Activated CD4-positive, alpha-beta memory T cell treated with anti-CD3 and anti-CD28 coated beads for 36 hours (primary cell): ENCODE measurements at regions not wholly inside any gene's neighbourhood (a gene's known extent, or its start where the extent isn't known, plus 50 kb on each side); places are given as distances from the start of the nearest gene placed in this dataset.

Experiments used
- CTCF ChIA-PET: fragments of 350-600 bp; sonication (Branson Sonifier 250); formaldehyde crosslinking; loops from one replicate; lab custom pipeline; 2021; ENCODE audit warnings: antibody characterized with exemption, inconsistent platforms; lab: Charles Lee
- POLR2A ChIA-PET: fragments of 350-600 bp; sonication (Branson Sonifier 250); formaldehyde crosslinking; loops from one replicate; lab custom pipeline; 2021; ENCODE audit warnings: antibody characterized with exemption; lab: Charles Lee
- DNase-seq: peaks from one replicate; pipeline ENCODE4 v3.0.0-alpha.2; 2020
- H3K27ac Mint-ChIP-seq: one replicate; pipeline ENCODE4 v1.8.0; 2021; ENCODE audit warnings: mixed read lengths
- H3K27me3 Mint-ChIP-seq: one replicate; pipeline ENCODE4 v1.8.0; 2021; ENCODE audit warnings: mixed read lengths
- H3K36me3 Mint-ChIP-seq: one replicate; pipeline ENCODE4 v1.8.0; 2021; ENCODE audit warnings: mixed read lengths
- H3K4me1 Mint-ChIP-seq: one replicate; pipeline ENCODE4 v1.8.0; 2021; ENCODE audit warnings: low read depth, mixed read lengths
- H3K4me3 Mint-ChIP-seq: one replicate; pipeline ENCODE4 v1.8.0; 2021; ENCODE audit warnings: mild to moderate bottlenecking, mixed read lengths
- H3K9me3 Mint-ChIP-seq: one replicate; pipeline ENCODE4 v1.8.0; 2021; ENCODE audit warnings: mixed read lengths
- intact Hi-C: fragments of 100-400 bp; cut with micrococcal nuclease; formaldehyde crosslinking; loops from one replicate; pipeline ENCODE4 v1.15.1; 2023

DNA sequence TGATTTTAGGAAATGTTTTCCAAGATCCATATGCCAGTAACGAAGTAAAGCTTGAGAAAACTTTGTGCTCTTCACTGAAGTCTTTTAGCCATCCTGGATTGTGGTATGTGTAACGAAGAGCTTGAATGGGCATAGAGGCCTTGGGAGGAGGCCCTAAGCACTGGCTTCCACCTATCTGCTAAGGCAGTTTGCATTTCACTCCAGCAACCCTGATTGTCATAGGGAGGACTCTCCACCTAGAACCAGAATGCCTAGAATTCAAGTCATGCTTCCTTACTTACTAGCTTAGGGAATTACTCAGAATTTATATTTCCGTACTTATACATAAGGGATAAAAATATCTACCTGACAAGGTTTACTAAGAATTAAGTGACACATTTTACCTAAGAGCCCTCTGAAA, 451.5 kb downstream of the FBXO15 start:
- CTCF ChIA-PET, result no interaction called here
- intact Hi-C loops, result no loop called here
- DNase-seq, result no peak
- H3K27me3 Mint-ChIP-seq, result no peaks in the 10 kb centered on the region
- no peaks in the 10 kb centered on the region for H3K9me3 Mint-ChIP-seq
- no peak overlapping the region for H3K4me3 Mint-ChIP-seq
- H3K36me3 Mint-ChIP-seq, result no peaks in the 10 kb centered on the region
- no peak overlapping the region for H3K27ac Mint-ChIP-seq
- no peaks in the 10 kb centered on the region for H3K4me1 Mint-ChIP-seq
- POLR2A ChIA-PET, result no interaction called here

DNA sequence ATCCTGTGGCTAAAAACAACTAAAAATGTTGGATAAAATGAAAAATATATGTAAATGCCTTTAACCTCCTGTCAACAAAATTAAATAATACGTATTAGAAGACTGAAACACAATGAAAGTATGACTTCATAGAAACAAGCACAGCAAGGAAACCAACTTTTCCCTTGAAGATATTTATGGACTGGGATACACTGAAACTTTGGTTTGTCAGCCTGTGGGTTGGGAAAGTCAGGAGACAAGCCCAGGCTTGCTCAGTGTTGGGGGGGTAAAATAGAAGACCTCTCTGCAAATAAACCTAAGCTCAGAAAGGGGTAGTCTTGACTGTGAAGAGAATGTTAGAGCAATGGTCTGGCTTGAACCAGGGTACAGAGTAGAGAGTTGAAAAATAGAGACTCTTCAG, 454.5 kb downstream of the FBXO15 start:
- DNase-seq, result no peak
- no peak overlapping the region for H3K4me3 Mint-ChIP-seq
- H3K27me3 Mint-ChIP-seq, result no peaks in the 10 kb centered on the region
- CTCF ChIA-PET, result no interaction called here
- no peaks in the 10 kb centered on the region for H3K4me1 Mint-ChIP-seq
- H3K27ac Mint-ChIP-seq, result no peak overlapping the region
- no peaks in the 10 kb centered on the region for H3K36me3 Mint-ChIP-seq
- peaks cover 4% of the 10 kb centered on the region for H3K9me3 Mint-ChIP-seq
- POLR2A ChIA-PET, result no interaction called here
- intact Hi-C loops, result no loop called here

DNA sequence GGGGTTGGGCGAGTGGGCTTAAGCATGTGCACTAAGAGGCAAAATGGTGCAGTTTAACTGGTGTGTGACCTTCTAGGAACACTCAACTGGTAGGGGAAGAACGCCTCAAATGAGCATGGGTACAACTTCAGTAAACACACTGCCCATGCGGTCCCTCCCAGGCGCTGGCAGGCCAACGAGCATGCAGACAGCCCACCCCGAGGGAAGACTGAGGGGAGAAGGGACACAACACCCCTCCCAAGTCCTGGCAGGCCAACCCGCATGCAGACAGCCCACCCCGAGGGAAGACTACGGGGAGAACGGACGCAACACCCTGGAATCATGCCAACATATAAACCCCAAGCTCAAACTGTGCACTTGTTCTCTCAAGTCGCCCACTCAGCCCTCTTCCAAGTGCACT, 456.0 kb downstream of the FBXO15 start:
- POLR2A ChIA-PET, result no interaction called here
- no peak for DNase-seq
- CTCF ChIA-PET, result no interaction called here
- intact Hi-C loops, result no loop called here
- Mint-ChIP-seq H3K27me3 (no peaks in the 10 kb centered on the region), H3K4me3 (no peak overlapping the region), H3K4me1 (no peaks in the 10 kb centered on the region), H3K36me3 (no peaks in the 10 kb centered on the region), H3K9me3 (peaks cover 4% of the 10 kb centered on the region), H3K27ac (no peak overlapping the region)

DNA sequence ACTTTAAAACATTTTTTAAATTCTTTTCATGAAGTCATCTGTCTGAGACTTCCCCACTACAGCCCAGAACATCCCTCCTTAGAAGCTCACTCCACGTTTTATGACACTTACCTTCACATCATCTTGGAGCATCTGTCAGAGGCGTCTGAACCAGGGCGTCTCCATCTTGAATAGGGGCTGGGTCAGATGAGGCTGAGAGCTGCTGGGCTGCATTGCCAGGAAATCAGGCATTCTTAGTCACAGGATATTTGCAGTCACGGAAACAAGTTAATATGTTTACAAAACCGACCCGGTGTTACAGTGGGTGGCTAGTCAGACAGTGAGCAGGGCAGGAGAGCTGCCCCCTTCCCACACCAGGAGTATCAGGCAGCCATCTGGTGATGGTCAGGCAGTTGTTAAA, 456.5 kb downstream of the FBXO15 start:
- Mint-ChIP-seq H3K36me3 (no peaks in the 10 kb centered on the region), H3K4me1 (no peaks in the 10 kb centered on the region), H3K4me3 (no peak overlapping the region), H3K27ac (no peak overlapping the region), H3K9me3 (peaks cover 4% of the 10 kb centered on the region), H3K27me3 (no peaks in the 10 kb centered on the region)
- intact Hi-C loops, result no loop called here
- ChIA-PET CTCF (no interaction called here), POLR2A (no interaction called here)
- no peak for DNase-seq

DNA sequence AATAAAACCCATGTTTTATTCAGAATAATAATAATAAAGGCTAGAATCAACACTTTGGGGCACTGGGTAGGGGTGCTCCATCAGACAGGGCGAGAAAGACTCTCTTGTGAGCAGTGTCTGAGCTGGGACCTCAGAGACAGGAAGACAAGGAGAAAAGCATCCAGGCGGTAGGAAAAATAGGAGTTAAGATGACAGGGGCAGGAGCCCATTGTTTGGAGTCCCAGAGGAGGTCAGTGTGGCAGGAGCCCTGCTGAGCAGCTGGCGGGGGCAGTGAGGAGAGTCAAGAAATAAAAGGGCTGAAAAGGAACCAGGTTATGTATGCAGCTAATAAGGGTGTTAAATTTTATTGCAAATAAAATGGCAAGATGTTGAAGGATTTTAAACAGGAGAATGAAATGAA, 457.4 kb downstream of the FBXO15 start:
- no peak overlapping the region for H3K4me3 Mint-ChIP-seq
- intact Hi-C loops, result no loop called here
- H3K36me3 Mint-ChIP-seq, result no peaks in the 10 kb centered on the region
- no peak for DNase-seq
- peaks cover 4% of the 10 kb centered on the region for H3K9me3 Mint-ChIP-seq
- POLR2A ChIA-PET, result no interaction called here
- no peak overlapping the region for H3K27ac Mint-ChIP-seq
- no peaks in the 10 kb centered on the region for H3K4me1 Mint-ChIP-seq
- CTCF ChIA-PET, result no interaction called here
- no peaks in the 10 kb centered on the region for H3K27me3 Mint-ChIP-seq

DNA sequence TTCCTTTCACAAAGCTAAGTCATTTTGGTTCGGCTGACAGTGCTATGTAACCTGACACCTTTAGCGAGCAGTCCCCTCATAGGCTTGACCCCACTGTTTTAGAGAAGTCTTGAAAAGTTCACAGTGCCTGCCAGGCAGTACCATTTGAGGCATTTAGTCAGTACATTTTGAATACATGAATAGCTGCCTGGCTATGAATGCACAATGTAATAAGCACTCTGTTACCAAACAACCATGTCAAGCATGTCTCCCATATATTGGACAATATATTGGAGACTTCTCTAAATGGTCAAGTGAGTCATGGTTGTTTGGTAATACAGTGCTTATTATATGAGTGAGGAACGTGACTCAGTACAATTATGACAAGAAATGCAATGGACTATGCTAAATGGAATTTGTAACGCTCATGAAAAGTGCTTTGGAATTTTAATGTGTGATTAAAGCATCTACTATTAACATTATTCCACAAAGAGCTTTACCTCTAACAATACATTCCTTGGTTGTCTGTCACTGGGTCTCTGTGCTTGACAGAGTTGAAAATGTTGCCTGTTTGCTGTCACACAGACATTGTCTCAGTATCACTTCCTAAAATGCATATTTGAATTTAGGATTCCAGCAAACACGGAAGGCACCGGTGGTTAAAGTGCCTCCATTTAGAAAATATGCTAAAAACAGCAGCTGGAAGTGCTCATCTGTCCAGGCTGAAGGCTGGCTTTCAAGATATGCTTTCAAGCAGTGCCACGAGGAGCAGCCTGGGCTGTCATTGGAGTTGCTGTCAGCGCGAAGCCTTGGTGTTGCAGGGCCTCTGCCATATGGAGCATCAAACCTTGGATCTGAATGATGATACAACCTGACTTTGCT, 458.6 kb downstream of the FBXO15 start:
- DNase-seq, result no peak
- peaks cover 4% of the 10 kb centered on the region for H3K9me3 Mint-ChIP-seq
- intact Hi-C loops, result no loop called here
- no peak overlapping the region for H3K27ac Mint-ChIP-seq
- no peaks in the 10 kb centered on the region for H3K27me3 Mint-ChIP-seq
- ChIA-PET POLR2A (no interaction called here), CTCF (no interaction called here)
- no peaks in the 10 kb centered on the region for H3K36me3 Mint-ChIP-seq
- no peaks in the 10 kb centered on the region for H3K4me1 Mint-ChIP-seq
- no peak overlapping the region for H3K4me3 Mint-ChIP-seq

DNA sequence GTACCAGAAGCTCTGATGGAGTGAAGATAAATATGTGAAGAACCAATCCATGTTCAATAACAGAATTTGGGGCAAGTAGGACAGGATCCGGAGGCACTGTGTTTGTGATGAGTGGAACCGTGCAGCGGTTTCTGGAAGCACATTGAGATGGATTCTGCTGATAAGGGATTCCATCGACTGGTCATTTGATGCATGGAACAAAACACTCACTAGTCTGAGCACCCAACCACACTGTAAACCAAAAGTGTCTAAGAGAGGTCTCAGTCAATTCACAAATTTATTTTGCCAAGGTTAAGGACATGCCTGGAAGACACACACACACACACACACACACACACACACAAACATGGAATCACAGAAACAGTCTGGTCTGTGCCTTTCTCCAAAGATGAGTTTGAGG, 459.5 kb downstream of the FBXO15 start:
- POLR2A ChIA-PET, result no interaction called here
- CTCF ChIA-PET, result no interaction called here
- no peak overlapping the region for H3K27ac Mint-ChIP-seq

DNA sequence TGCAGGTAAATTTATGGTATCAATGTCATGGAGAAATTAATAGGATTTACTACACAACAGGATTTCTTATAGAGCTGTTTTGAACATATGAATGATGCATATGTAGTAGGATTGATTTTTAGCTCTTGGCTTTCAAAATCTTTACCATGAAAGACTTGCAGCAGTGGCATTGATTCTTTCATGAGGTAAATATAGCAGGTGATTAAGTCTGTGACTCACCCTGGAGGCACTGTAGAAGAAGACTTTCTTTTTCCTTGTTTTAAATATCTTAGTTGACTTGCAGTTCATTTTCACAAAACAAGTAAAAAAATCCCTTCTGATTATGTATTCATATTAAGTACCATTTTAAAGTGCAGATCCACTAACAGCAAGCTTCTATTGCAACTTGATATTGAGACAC, 463.0 kb downstream of the FBXO15 start:
- Mint-ChIP-seq H3K36me3 (no peaks in the 10 kb centered on the region), H3K27ac (no peak overlapping the region), H3K27me3 (no peaks in the 10 kb centered on the region), H3K9me3 (peaks cover 5% of the 10 kb centered on the region), H3K4me3 (no peak overlapping the region), H3K4me1 (no peaks in the 10 kb centered on the region)
- DNase-seq, result no peak
- ChIA-PET POLR2A (no interaction called here), CTCF (no interaction called here)
- intact Hi-C loops, result no loop called here

More for the DNA sequence above, 459.5 kb downstream of the FBXO15 start:
- peaks cover 4% of the 10 kb centered on the region for H3K9me3 Mint-ChIP-seq
- H3K4me1 Mint-ChIP-seq, result no peaks in the 10 kb centered on the region
- H3K36me3 Mint-ChIP-seq, result no peaks in the 10 kb centered on the region
- no peaks in the 10 kb centered on the region for H3K27me3 Mint-ChIP-seq
- intact Hi-C loops, result no loop called here
- H3K4me3 Mint-ChIP-seq, result no peak overlapping the region
- DNase-seq, result no peak

DNA sequence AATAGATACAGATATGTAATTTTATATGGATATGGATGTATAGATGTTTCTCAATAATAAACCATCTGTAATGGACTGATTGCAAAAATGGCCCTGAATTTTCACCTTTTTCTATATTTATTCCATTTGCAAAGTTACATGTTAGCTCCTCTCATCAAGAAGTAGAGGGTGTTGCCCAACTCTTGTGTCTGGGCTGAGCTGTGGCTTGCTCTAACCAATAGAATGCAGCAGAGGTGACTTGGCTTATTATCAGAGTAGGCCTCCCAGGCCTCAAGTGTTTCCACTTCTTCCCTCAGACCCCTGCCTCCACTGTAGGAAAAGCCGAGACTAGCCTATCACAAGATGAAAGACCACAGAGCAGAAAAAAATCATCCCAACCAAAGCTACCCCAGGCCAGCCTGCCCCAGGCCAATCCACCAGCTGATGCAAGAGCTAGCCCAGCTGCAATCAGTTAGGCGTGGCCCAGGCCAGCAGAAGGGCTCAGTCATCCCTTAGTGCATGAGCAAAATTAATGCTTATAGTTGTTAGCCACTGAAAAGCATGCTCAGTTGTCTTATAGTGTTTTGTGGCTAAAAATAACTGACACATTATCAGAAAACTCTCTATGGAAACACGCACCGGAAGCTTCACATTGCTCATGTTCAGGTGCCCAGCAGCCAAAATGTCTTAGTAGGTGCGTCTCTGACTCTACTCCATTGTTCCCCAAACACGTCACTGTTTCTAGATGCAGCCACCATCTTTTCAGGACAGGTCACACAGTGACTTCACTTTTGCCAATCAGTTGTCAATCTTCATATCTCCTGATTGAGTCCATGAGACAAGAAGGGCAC, 464.0 kb downstream of the FBXO15 start:
- CTCF ChIA-PET, result no interaction called here
- intact Hi-C loops, result no loop called here

DNA sequence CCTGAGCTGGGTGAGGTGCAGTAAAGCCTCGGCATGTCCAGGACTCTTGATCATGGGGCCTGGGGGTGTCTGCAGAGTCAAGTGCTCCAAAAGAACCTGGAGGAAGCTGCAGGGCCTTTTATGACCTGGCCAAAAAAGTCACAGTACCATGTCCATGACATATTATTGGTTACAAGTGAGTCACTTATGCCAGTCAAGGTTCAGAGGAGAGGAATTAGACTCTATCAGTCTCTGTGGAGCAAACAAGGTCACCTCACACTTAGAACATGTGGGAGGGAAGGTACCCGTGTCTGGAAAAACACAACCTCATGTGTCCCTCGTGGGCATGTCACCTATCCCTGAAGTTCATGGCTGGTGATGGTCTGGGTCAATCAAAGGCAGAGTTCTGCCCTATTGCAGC, 465.7 kb downstream of the FBXO15 start:
- CTCF ChIA-PET, result no interaction called here
- intact Hi-C loops, result no loop called here
- H3K9me3 Mint-ChIP-seq, result peaks cover 2% of the 10 kb centered on the region
- no peaks in the 10 kb centered on the region for H3K27me3 Mint-ChIP-seq
- DNase-seq, result no peak
- POLR2A ChIA-PET, result no interaction called here
- no peaks in the 10 kb centered on the region for H3K4me1 Mint-ChIP-seq
- H3K36me3 Mint-ChIP-seq, result no peaks in the 10 kb centered on the region
- no peak overlapping the region for H3K4me3 Mint-ChIP-seq
- H3K27ac Mint-ChIP-seq, result no peak overlapping the region

More for the DNA sequence above, 464.0 kb downstream of the FBXO15 start:
- no peak for DNase-seq
- Mint-ChIP-seq H3K4me1 (no peaks in the 10 kb centered on the region), H3K27ac (no peak overlapping the region), H3K9me3 (peaks cover 4% of the 10 kb centered on the region), H3K4me3 (no peak overlapping the region), H3K27me3 (no peaks in the 10 kb centered on the region), H3K36me3 (no peaks in the 10 kb centered on the region)
- POLR2A ChIA-PET, result no interaction called here

DNA sequence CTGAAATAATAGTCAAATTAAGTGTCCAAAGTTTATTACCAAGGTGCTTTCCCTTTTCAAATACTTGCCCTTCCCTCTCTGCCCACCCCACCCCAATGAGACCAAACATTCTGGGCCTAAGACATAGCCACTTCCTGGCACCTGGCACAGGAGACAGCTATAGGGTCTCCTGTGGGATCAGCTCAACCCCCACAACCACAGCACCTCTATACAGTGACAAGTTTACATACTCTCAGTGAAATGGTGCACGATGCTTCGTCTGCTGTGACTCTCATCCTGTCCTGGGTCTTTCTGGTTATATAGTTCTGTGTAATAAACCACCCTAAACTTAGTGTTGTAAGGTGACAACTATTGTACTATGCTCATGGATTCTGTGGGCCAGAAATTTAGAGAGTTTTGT, 466.2 kb downstream of the FBXO15 start:
- Mint-ChIP-seq H3K9me3 (peaks cover 2% of the 10 kb centered on the region), H3K4me1 (no peaks in the 10 kb centered on the region), H3K27ac (no peak overlapping the region), H3K4me3 (no peak overlapping the region), H3K27me3 (no peaks in the 10 kb centered on the region), H3K36me3 (no peaks in the 10 kb centered on the region)
- ChIA-PET CTCF (no interaction called here), POLR2A (no interaction called here)
- intact Hi-C loops, result no loop called here
- no peak for DNase-seq

DNA sequence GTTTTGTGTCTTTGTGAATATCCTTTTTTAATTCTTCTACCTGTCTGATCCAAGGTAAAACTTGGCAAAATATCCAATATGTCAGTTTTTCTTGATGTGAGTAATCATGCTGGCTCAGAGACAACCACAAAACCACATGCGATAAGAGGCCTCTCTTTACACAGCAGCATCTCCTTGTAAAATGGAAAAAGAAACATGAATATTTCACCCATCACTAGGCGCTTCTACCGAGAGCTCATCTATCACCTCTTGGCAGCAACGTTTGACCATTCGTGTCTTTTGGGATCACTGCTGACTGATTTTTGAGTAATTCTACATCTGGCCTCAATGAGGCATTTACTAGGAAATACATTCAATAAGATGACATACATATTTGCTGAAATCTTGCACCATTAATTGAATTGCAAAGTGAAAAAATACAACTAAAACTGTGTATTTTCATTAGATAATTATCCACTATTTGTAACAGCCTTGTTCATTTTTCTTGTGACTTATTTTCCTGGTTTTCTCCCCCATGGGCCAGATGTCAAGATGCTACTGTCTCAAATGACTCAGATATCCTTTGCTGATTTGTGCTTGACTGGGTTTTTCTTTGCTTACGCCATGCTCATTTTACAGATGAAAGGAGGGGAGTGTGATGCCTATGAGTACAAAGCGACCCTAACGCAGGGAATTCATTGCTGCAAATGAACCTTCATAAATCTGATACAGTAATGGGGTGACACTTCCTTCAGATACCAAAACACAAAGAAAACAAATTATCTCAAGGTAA, 467.5 kb downstream of the FBXO15 start:
- intact Hi-C loops, result no loop called here
- DNase-seq, result no peak
- Mint-ChIP-seq H3K27ac (no peak overlapping the region), H3K4me1 (no peaks in the 10 kb centered on the region), H3K27me3 (no peaks in the 10 kb centered on the region), H3K4me3 (no peak overlapping the region), H3K36me3 (no peaks in the 10 kb centered on the region), H3K9me3 (peaks cover 3% of the 10 kb centered on the region)
- ChIA-PET POLR2A (no interaction called here), CTCF (no interaction called here)
